SU-DHL-6 (cell line): ENCODE measurements at regions not wholly inside any gene's neighbourhood (a gene's known extent, or its start where the extent isn't known, plus 50 kb on each side); places are given as distances from the start of the nearest gene placed in this dataset.
"Not testable (repeated sequence)": the region's sequence is repeated elsewhere in the genome, so short reads cannot be mapped to it uniquely, and the experiment has no call there.

Source experiments
- H2AFZ ChIP-seq: fragments of 200-600 bp; sonication (generic); 2 replicates; pipeline ENCODE4 v1.6.1; 2014; ENCODE audit warnings: low read depth, mild to moderate bottlenecking, moderate library complexity, mixed read lengths, antibody characterized with exemption, low read length; ENCODE audit not compliant: severe bottlenecking
- H3F3A ChIP-seq: fragments of 200-600 bp; shearing (Covaris generic); 2 replicates; pipeline ENCODE4 v1.6.0; 2016; ENCODE audit warnings: antibody characterized with exemption, mild to moderate bottlenecking; ENCODE audit not compliant: insufficient read depth
- H3K27ac ChIP-seq: fragments of 200-600 bp; sonication (generic); 2 replicates; pipeline ENCODE4 v1.5.1; 2016; ENCODE audit warnings: low read depth, mild to moderate bottlenecking, low read length, moderate library complexity, mixed read lengths
- H3K27me3 ChIP-seq: fragments of 200-600 bp; sonication (generic), shearing (Covaris generic); 2 replicates; pipeline ENCODE4 v1.6.0; 2014; ENCODE audit warnings: mild to moderate bottlenecking, low read length
- H3K36me3 ChIP-seq: fragments of 200-600 bp; sonication (generic); 2 replicates; pipeline ENCODE4 v1.6.1; 2014; ENCODE audit warnings: mild to moderate bottlenecking, low read length, mixed read lengths
- H3K4me2 ChIP-seq: fragments of 300-600, 200-600 bp; shearing (Covaris generic), sonication (generic); 2 replicates; pipeline ENCODE4 v1.6.0; 2014; ENCODE audit warnings: low read length, low read depth, mild to moderate bottlenecking; ENCODE audit not compliant: poor library complexity, severe bottlenecking
- H3K4me3 ChIP-seq: fragments of 200-600 bp; sonication (generic); 2 replicates; pipeline ENCODE4 v1.5.1; 2014; ENCODE audit warnings: antibody characterized with exemption, low read length, mild to moderate bottlenecking, mixed read lengths; ENCODE audit not compliant: insufficient read depth, poor library complexity, severe bottlenecking
- H3K79me2 ChIP-seq: fragments of 200-600 bp; sonication (generic); 2 replicates; pipeline ENCODE4 v1.6.1; 2014; ENCODE audit warnings: mild to moderate bottlenecking, low read length, moderate library complexity; ENCODE audit not compliant: insufficient read depth
- H3K9ac ChIP-seq: fragments of 200-600 bp; sonication (generic); 2 replicates; pipeline ENCODE4 v1.7.0; 2014; ENCODE audit warnings: mild to moderate bottlenecking, low read length
- H3K9me2 ChIP-seq: fragments of 200-600 bp; sonication (generic); replicated peaks from 2 replicates; pipeline ENCODE4 v1.6.1; 2014; ENCODE audit warnings: low read length; ENCODE audit not compliant: insufficient read depth
- H3K9me3 ChIP-seq: fragments of 200-600 bp; sonication (generic); 2 replicates; pipeline ENCODE4 v1.6.1; 2014; ENCODE audit warnings: low read length, mixed read lengths; ENCODE audit not compliant: insufficient read depth
- H4K20me1 ChIP-seq: fragments of 200-600 bp; sonication (generic); 2 replicates; pipeline ENCODE4 v1.6.1; 2014; ENCODE audit warnings: low read depth, mild to moderate bottlenecking, antibody characterized with exemption, low read length, moderate library complexity, mixed read lengths
- CTCF ChIP-seq: fragments of 200-600 bp; sonication (generic); IDR thresholded peaks from one replicate; pipeline ENCODE4 v1.5.1; 2017; ENCODE audit warnings: antibody characterized with exemption, mild to moderate bottlenecking, low read length, moderate library complexity; ENCODE audit not compliant: insufficient read depth, poor library complexity, severe bottlenecking
- EZH2phosphoT487 ChIP-seq: fragments of 200-600 bp; sonication (generic), shearing (Covaris generic); conservative IDR thresholded peaks from 2 replicates; pipeline ENCODE4 v1.6.1; 2018; ENCODE audit warnings: mild to moderate bottlenecking, antibody characterized with exemption, low read length, moderate library complexity, mixed read lengths

- Histone ChIP-seq H3K4me3 (no peak overlapping the region), H2AFZ (no peak overlapping the region), H3K9me2 (no peaks in the 10 kb centered on the region), H3K27ac (no peak overlapping the region), H3K27me3 (no peaks in the 10 kb centered on the region), H3K4me2 (no peak overlapping the region), H3K36me3 (no peaks in the 10 kb centered on the region), H3K9ac (no peak overlapping the region), H3K9me3 (no peaks in the 10 kb centered on the region), H3F3A (no peaks in the 10 kb centered on the region), H3K79me2 (no peaks in the 10 kb centered on the region), H4K20me1 (no peaks in the 10 kb centered on the region)
- TF ChIP-seq CTCF (no peak), EZH2phosphoT487 (no peak)
Observed at GRCh38 chr1:30362603-30362990, 360.8 kb downstream of the MATN1 start.

GRCh38 chr1:30361890-30362602 lies 361.3 kb downstream of the MATN1 start:
- H3K9me3 ChIP-seq, H3K4me2 ChIP-seq, H4K20me1 ChIP-seq, H3F3A ChIP-seq, H3K9ac ChIP-seq, H2AFZ ChIP-seq, H3K27me3 ChIP-seq, H3K27ac ChIP-seq, H3K4me3 ChIP-seq, H3K36me3 ChIP-seq, H3K79me2 ChIP-seq, H3K9me2 ChIP-seq: not testable (repeated sequence)

- Histone ChIP-seq H3K79me2 (no peaks in the 10 kb centered on the region), H4K20me1 (no peaks in the 10 kb centered on the region), H3K27ac (no peak overlapping the region), H3K9ac (no peak overlapping the region), H3K27me3 (no peaks in the 10 kb centered on the region), H3K36me3 (no peaks in the 10 kb centered on the region), H3K9me3 (no peaks in the 10 kb centered on the region), H3K4me2 (no peak overlapping the region), H3F3A (no peaks in the 10 kb centered on the region), H2AFZ (no peak overlapping the region), H3K4me3 (no peak overlapping the region), H3K9me2 (no peaks in the 10 kb centered on the region)
- TF ChIP-seq CTCF (no peak), EZH2phosphoT487 (no peak)
Observed at GRCh38 chr1:30360753-30361152, 362.6 kb downstream of the MATN1 start.

- Histone ChIP-seq H3K4me3 (no peak overlapping the region), H3K9me3 (no peaks in the 10 kb centered on the region), H3K9ac (no peak overlapping the region), H3K27ac (no peak overlapping the region), H2AFZ (no peak overlapping the region), H3K4me2 (no peak overlapping the region), H3K9me2 (no peaks in the 10 kb centered on the region), H3K79me2 (no peaks in the 10 kb centered on the region), H3K36me3 (no peaks in the 10 kb centered on the region), H4K20me1 (no peaks in the 10 kb centered on the region), H3F3A (no peaks in the 10 kb centered on the region), H3K27me3 (no peaks in the 10 kb centered on the region)
- TF ChIP-seq CTCF, result no peak
- TF ChIP-seq EZH2phosphoT487, result no peak
Observed at GRCh38 chr1:30360281-30360680, 363.1 kb downstream of the MATN1 start.
